GM21381 (cell line): ENCODE measurements at regions not wholly inside any gene's neighbourhood (a gene's known extent, or its start where the extent isn't known, plus 50 kb on each side); places are given as distances from the start of the nearest gene placed in this dataset.
"Not testable (repeated sequence)": the region's sequence is repeated elsewhere in the genome, so short reads cannot be mapped to it uniquely, and the experiment has no call there.

Experiments
- ATAC-seq: cut with Tn5 transposase; IDR thresholded peaks from one replicate; pipeline ENCODE4 v1.9.1; 2021; ENCODE audit warnings: mild to moderate bottlenecking, moderate library complexity; ENCODE audit not compliant: unreplicated experiment

GRCh38 chr14:106349678-106350457 lies 823.5 kb downstream of the TMEM121 start:
- ATAC-seq, result not testable (repeated sequence)

GRCh38 chr14:106355007-106355791 lies 828.8 kb downstream of the TMEM121 start:
- not testable (repeated sequence) for ATAC-seq

- ATAC-seq, result not testable (repeated sequence)
Observed at GRCh38 chr14:106355881-106356642, 829.7 kb downstream of the TMEM121 start.

GRCh38 chr14:106356643-106356930 lies 830.2 kb downstream of the TMEM121 start:
- ATAC-seq, result not testable (repeated sequence)

- ATAC-seq, result not testable (repeated sequence)
Observed at GRCh38 chr14:106359157-106359887, 832.9 kb downstream of the TMEM121 start.

- not testable (repeated sequence) for ATAC-seq
Observed at GRCh38 chr14:106365371-106365770, 839.0 kb downstream of the TMEM121 start.

GRCh38 chr14:106365894-106366293 lies 839.5 kb downstream of the TMEM121 start:
- not testable (repeated sequence) for ATAC-seq

- ATAC-seq, result not testable (repeated sequence)
Observed at GRCh38 chr14:106366971-106367370, 840.6 kb downstream of the TMEM121 start.

GRCh38 chr14:106369456-106369855 lies 843.1 kb downstream of the TMEM121 start:
- not testable (repeated sequence) for ATAC-seq

- ATAC-seq, result peak; percentile 72
Observed at GRCh38 chr14:106372870-106373652, 846.7 kb downstream of the TMEM121 start.

GRCh38 chr14:106373653-106374110 lies 847.3 kb downstream of the TMEM121 start:
- ATAC-seq, result not testable (repeated sequence)

GRCh38 chr14:106377432-106377831 lies 851.0 kb downstream of the TMEM121 start:
- no peak for ATAC-seq

GRCh38 chr14:106378191-106378590 lies 851.8 kb downstream of the TMEM121 start:
- ATAC-seq, result no peak

GRCh38 chr14:106380740-106381139 lies 854.4 kb downstream of the TMEM121 start:
- ATAC-seq, result no peak

GRCh38 chr14:106389186-106389585 lies 862.8 kb downstream of the TMEM121 start:
- not testable (repeated sequence) for ATAC-seq

GRCh38 chr14:106390401-106390800 lies 864.0 kb downstream of the TMEM121 start:
- no peak for ATAC-seq

- ATAC-seq, result no peak
Observed at GRCh38 chr14:106390947-106391346, 864.6 kb downstream of the TMEM121 start.

GRCh38 chr14:106393742-106394141 lies 867.4 kb downstream of the TMEM121 start:
- no peak for ATAC-seq

- ATAC-seq, result no peak
Observed at GRCh38 chr14:106395456-106396050, 869.2 kb downstream of the TMEM121 start.
